GM23338 (cell line): ENCODE measurements at regions not wholly inside any gene's neighbourhood (a gene's known extent, or its start where the extent isn't known, plus 50 kb on each side); places are given as distances from the start of the nearest gene placed in this dataset.

Experiments used
- ATAC-seq: fragments of 200-7000 bp; cut with Tn5 transposase; 3 replicates; pipeline ENCODE4 v1.9.1; 2020
- DNase-seq: peaks from one replicate; pipeline ENCODE4 v3.0.0-alpha.2; 2015; ENCODE audit warnings: low spot score
- H2AFZ ChIP-seq: fragments of 200-600 bp; sonication (generic); 2 replicates; pipeline ENCODE4 v1.8.0; 2016; ENCODE audit warnings: antibody characterized with exemption, mild to moderate bottlenecking, moderate library complexity
- H3F3A ChIP-seq: fragments of 200-600 bp; sonication (generic); replicated peaks from 2 replicates; pipeline ENCODE4 v1.8.0; 2017; ENCODE audit warnings: antibody characterized with exemption, mixed run types, low read depth
- H3K27ac ChIP-seq: fragments of 200-600 bp; sonication (generic); 2 replicates; pipeline ENCODE4 v1.6.1; 2016; ENCODE audit warnings: low read depth
- H3K27me3 ChIP-seq: fragments of 200-600 bp; sonication (generic); 2 replicates; pipeline ENCODE4 v1.8.0; 2016; ENCODE audit warnings: mild to moderate bottlenecking, mixed run types, moderate library complexity; ENCODE audit not compliant: insufficient read depth
- H3K36me3 ChIP-seq: fragments of 200-600 bp; sonication (generic); 2 replicates; pipeline ENCODE4 v1.8.0; 2016; ENCODE audit warnings: mild to moderate bottlenecking; ENCODE audit not compliant: insufficient read depth
- H3K4me1 ChIP-seq: fragments of 200-600 bp; sonication (generic); 2 replicates; pipeline ENCODE4 v1.8.0; 2016; ENCODE audit warnings: mild to moderate bottlenecking, moderate library complexity; ENCODE audit not compliant: insufficient read depth
- H3K4me2 ChIP-seq: fragments of 200-600 bp; sonication (generic); 2 replicates; pipeline ENCODE4 v1.7.1; 2017; ENCODE audit warnings: mixed run types
- H3K4me3 ChIP-seq: fragments of 200-600 bp; sonication (generic); 2 replicates; pipeline ENCODE4 v1.6.1; 2016; ENCODE audit warnings: mixed run types
- H3K79me2 ChIP-seq: fragments of 200-600 bp; sonication (generic); replicated peaks from 2 replicates; pipeline ENCODE4 v1.8.0; 2017; ENCODE audit warnings: mild to moderate bottlenecking; ENCODE audit not compliant: insufficient read depth
- H3K9me2 ChIP-seq: fragments of 200-600 bp; sonication (generic); 2 replicates; pipeline ENCODE4 v1.8.0; 2017; ENCODE audit not compliant: insufficient read depth
- H4K20me1 ChIP-seq: fragments of 200-600 bp; sonication (generic); replicated peaks from 2 replicates; pipeline ENCODE4 v1.8.0; 2017; ENCODE audit warnings: mild to moderate bottlenecking; ENCODE audit not compliant: insufficient read depth
- H3K27ac Mint-ChIP-seq: 2 replicates; pipeline ENCODE4 v1.8.0; 2020; ENCODE audit warnings: inconsistent platforms, mild to moderate bottlenecking, moderate library complexity, mixed read lengths
- H3K27me3 Mint-ChIP-seq: 3 replicates; pipeline ENCODE4 v1.8.0; 2022; ENCODE audit warnings: low read depth, mild to moderate bottlenecking, moderate library complexity, mixed read lengths, inconsistent platforms; ENCODE audit not compliant: insufficient read depth, poor library complexity
- H3K36me3 Mint-ChIP-seq: 3 replicates; pipeline ENCODE4 v1.8.0; 2021; ENCODE audit warnings: low read depth, mild to moderate bottlenecking, inconsistent platforms, moderate library complexity, mixed read lengths
- H3K4me1 Mint-ChIP-seq: 3 replicates; pipeline ENCODE4 v1.8.0; 2020; ENCODE audit warnings: mild to moderate bottlenecking, inconsistent platforms, mixed read lengths
- H3K4me3 Mint-ChIP-seq: 3 replicates; pipeline ENCODE4 v1.8.0; 2021; ENCODE audit warnings: moderate library complexity, mild to moderate bottlenecking, inconsistent platforms, mixed read lengths
- H3K9me3 Mint-ChIP-seq: 3 replicates; pipeline ENCODE4 v1.8.0; 2020; ENCODE audit warnings: moderate library complexity, mild to moderate bottlenecking, inconsistent platforms, mixed read lengths
- CREB1 ChIP-seq: fragments of 250-450 bp; sonication (Bioruptor Pico); IDR thresholded peaks from 2 replicates; pipeline ENCODE4 v1.5.0; 2020; ENCODE audit warnings: low read depth, mild to moderate bottlenecking, moderate library complexity
- EZH2 ChIP-seq: fragments of 200-600 bp; sonication (generic); IDR thresholded peaks from one replicate; pipeline ENCODE4 v1.8.0; 2017; ENCODE audit warnings: antibody characterized with exemption, mild to moderate bottlenecking, low read depth; ENCODE audit not compliant: unreplicated experiment
- JUNB ChIP-seq: IDR thresholded peaks from one replicate; pipeline ENCODE4 v1.6.1; 2016; ENCODE audit warnings: antibody characterized with exemption; ENCODE audit not compliant: unreplicated experiment
- NANOG ChIP-seq: IDR thresholded peaks from 2 replicates; pipeline ENCODE4 v1.6.1; 2016; ENCODE audit warnings: antibody characterized with exemption, borderline replicate concordance
- POLR2AphosphoS5 ChIP-seq: IDR thresholded peaks from 2 replicates; pipeline ENCODE4 v1.6.1; 2016; ENCODE audit warnings: antibody characterized with exemption, low read depth
- REST ChIP-seq: IDR thresholded peaks from one replicate; pipeline ENCODE4 v1.6.1; 2018; ENCODE audit warnings: antibody characterized with exemption; ENCODE audit not compliant: unreplicated experiment
- STAT1 ChIP-seq: IDR thresholded peaks from one replicate; pipeline ENCODE4 v1.6.1; 2016; ENCODE audit warnings: antibody characterized with exemption; ENCODE audit not compliant: unreplicated experiment
- ZNF331 ChIP-seq: fragments of 250-450 bp; sonication (Bioruptor Pico); IDR thresholded peaks from 2 replicates; pipeline ENCODE4 v1.5.0; 2020; ENCODE audit warnings: low read depth, mild to moderate bottlenecking, moderate library complexity
- ZNF462 ChIP-seq: fragments of 250-450 bp; sonication (Bioruptor Pico); IDR thresholded peaks from 2 replicates; pipeline ENCODE4 v1.5.0; 2020; ENCODE audit warnings: mild to moderate bottlenecking, moderate library complexity

GRCh38 chr2:3046170-3046865, 331.3 kb downstream of the EIPR1 start (continued):
- TF ChIP-seq ZNF462 (CRISPR knock-in tag): no peak
- no peak for TF ChIP-seq NANOG
- no peak for TF ChIP-seq CREB1 (CRISPR knock-in tag)
- no peak for TF ChIP-seq JUNB
- no peak for TF ChIP-seq STAT1
- TF ChIP-seq ZNF331 (CRISPR knock-in tag): no peak

GRCh38 chr2:3045318-3045921, 332.2 kb downstream of the EIPR1 start:
- H3K27ac Mint-ChIP-seq: no peak overlapping the region
- DNase-seq (no peak), ATAC-seq (no peak)
- no peaks in the 10 kb centered on the region for H3K79me2 ChIP-seq
- no peak overlapping the region for H2AFZ ChIP-seq
- no peaks in the 10 kb centered on the region; the same call in 2 of the 3 replicates for H3K36me3 Mint-ChIP-seq
- H3K9me3 Mint-ChIP-seq: no peaks in the 10 kb centered on the region; the same call in 2 of the 3 replicates
- H3K4me1 Mint-ChIP-seq: no peaks in the 10 kb centered on the region; the same call in 2 of the 3 replicates
- no peaks in the 10 kb centered on the region for H3K4me1 ChIP-seq
- H3F3A ChIP-seq: 0 out of 2 replicates have a peak, but pooled peaks cover 3% of the 10 kb centered on the region
- no peak overlapping the region for H3K27ac ChIP-seq
- H3K27me3 ChIP-seq: no peaks in the 10 kb centered on the region
- no peaks in the 10 kb centered on the region for H3K27me3 Mint-ChIP-seq
- H4K20me1 ChIP-seq: no peaks in the 10 kb centered on the region
- H3K9me2 ChIP-seq: no peaks in the 10 kb centered on the region
- H3K4me2 ChIP-seq: no peak overlapping the region
- H3K4me3 Mint-ChIP-seq: no peak overlapping the region
- H3K36me3 ChIP-seq: no peaks in the 10 kb centered on the region
- H3K4me3 ChIP-seq: no peak overlapping the region
- TF ChIP-seq EZH2: no peak
- no peak for TF ChIP-seq NANOG
- no peak for TF ChIP-seq POLR2AphosphoS5
- TF ChIP-seq REST: no peak
